ENCODE measurements at regions not wholly inside any gene's neighbourhood (a gene's known extent, or its start where the extent isn't known, plus 50 kb on each side); places are given as distances from the start of the nearest gene placed in this dataset.

GRCh38 chr7:35437619-35438275, 183.8 kb upstream of the TBX20 start:
- no peak for DNase-seq

GRCh38 chr7:35436452-35436851, 182.6 kb upstream of the TBX20 start:
- no peak for DNase-seq

- DNase-seq: peak in 1 of 2 donors; percentile 16
Measured at GRCh38 chr7:35430547-35431153, 176.8 kb upstream of the TBX20 start.

GRCh38 chr7:35424869-35425495, 171.1 kb upstream of the TBX20 start:
- DNase-seq: peak; percentile 23 to 55

GRCh38 chr7:35424440-35424839, 170.5 kb upstream of the TBX20 start:
- no peak for DNase-seq

GRCh38 chr7:35422715-35423114, 168.8 kb upstream of the TBX20 start:
- DNase-seq: no peak

GRCh38 chr7:35420656-35421055, 166.8 kb upstream of the TBX20 start:
- no peak for DNase-seq

GRCh38 chr7:35419391-35419755, 165.5 kb upstream of the TBX20 start:
- DNase-seq: no peak

- no peak for DNase-seq
Measured at GRCh38 chr7:35418716-35419390, 165.0 kb upstream of the TBX20 start.

- no peak for DNase-seq
Measured at GRCh38 chr7:35416568-35416967, 162.7 kb upstream of the TBX20 start.

- DNase-seq: no peak
Measured at GRCh38 chr7:35415411-35415822, 161.5 kb upstream of the TBX20 start.

GRCh38 chr7:35411331-35411730, 157.4 kb upstream of the TBX20 start:
- no peak for DNase-seq

- DNase-seq: no peak
Measured at GRCh38 chr7:35405461-35405860, 151.6 kb upstream of the TBX20 start.

- no peak for DNase-seq
Measured at GRCh38 chr7:35401217-35401879, 147.4 kb upstream of the TBX20 start.

GRCh38 chr7:35399840-35400239, 145.9 kb upstream of the TBX20 start:
- DNase-seq: no peak

GRCh38 chr7:35399216-35399615, 145.3 kb upstream of the TBX20 start:
- DNase-seq: no peak

GRCh38 chr7:35398518-35398917, 144.6 kb upstream of the TBX20 start:
- no peak for DNase-seq

GRCh38 chr7:35390146-35390545, 136.2 kb upstream of the TBX20 start:
- DNase-seq: no peak

GRCh38 chr7:35389636-35390035, 135.7 kb upstream of the TBX20 start:
- DNase-seq: no peak

- no peak for DNase-seq
Measured at GRCh38 chr7:35386816-35387706, 133.2 kb upstream of the TBX20 start.

- no peak for DNase-seq
Measured at GRCh38 chr7:35386082-35386815, 132.3 kb upstream of the TBX20 start.

All from inflammatory macrophage treated with lipopolysaccharide for 1 hour (primary cell).